ENCODE measurements at regions not wholly inside any gene's neighbourhood (a gene's known extent, or its start where the extent isn't known, plus 50 kb on each side); places are given as distances from the start of the nearest gene placed in this dataset.
A peak's percentile ranks its signal among the peaks of the same experiment; 100 is the strongest.
"Not testable (repeated sequence)": the region's sequence is repeated elsewhere in the genome, so short reads cannot be mapped to it uniquely, and the experiment has no call there.

- Mint-ChIP-seq H3K27ac (no peak overlapping the region), H3K4me1 (no peaks in the 10 kb centered on the region), H3K4me3 (no peak overlapping the region), H3K36me3 (no peaks in the 10 kb centered on the region), H3K27me3 (peaks cover 0 to 5% of the 10 kb centered on the region in 2 donors), H3K9me3 (peaks cover 8 to 12% of the 10 kb centered on the region in 2 donors)
- no peak for ATAC-seq (replicated peaks)
- no peak for DNase-seq
Observed at GRCh38 chr1:5779608-5780323, 212.5 kb downstream of the NPHP4 start.

- DNase-seq (no peak), ATAC-seq (replicated peaks) (no peak)
- no peak overlapping the region for H3K27ac Mint-ChIP-seq
- H3K27me3 Mint-ChIP-seq: peaks cover 5 to 8% of the 10 kb centered on the region in 2 donors
- H3K36me3 Mint-ChIP-seq: no peaks in the 10 kb centered on the region
- peaks cover 8 to 12% of the 10 kb centered on the region in 2 donors for H3K9me3 Mint-ChIP-seq
- H3K4me1 Mint-ChIP-seq: peaks cover 2 to 3% of the 10 kb centered on the region in 2 donors
- no peak overlapping the region for H3K4me3 Mint-ChIP-seq
Observed at GRCh38 chr1:5776035-5776550, 216.1 kb downstream of the NPHP4 start.

GRCh38 chr1:5774019-5774418 lies 218.2 kb downstream of the NPHP4 start:
- Mint-ChIP-seq H3K9me3 (peaks cover 6 to 7% of the 10 kb centered on the region in 2 donors), H3K27me3 (peaks cover 5 to 15% of the 10 kb centered on the region in 2 donors), H3K4me1 (peaks cover 7% of the 10 kb centered on the region in 2 donors), H3K27ac (no peak overlapping the region), H3K36me3 (no peaks in the 10 kb centered on the region), H3K4me3 (no peak overlapping the region)
- ATAC-seq (replicated peaks): no peak
- DNase-seq: no peak

- peaks cover 22 to 26% of the 10 kb centered on the region in 2 donors for H3K27me3 Mint-ChIP-seq
- no peaks in the 10 kb centered on the region for H3K36me3 Mint-ChIP-seq
- peaks cover 7% of the 10 kb centered on the region in 2 donors for H3K4me1 Mint-ChIP-seq
- ATAC-seq (replicated peaks): no peak
- no peak overlapping the region for H3K4me3 Mint-ChIP-seq
- no peak for DNase-seq
- no peaks in the 10 kb centered on the region for H3K9me3 Mint-ChIP-seq
- no peak overlapping the region for H3K27ac Mint-ChIP-seq
Observed at GRCh38 chr1:5771788-5772187, 220.4 kb downstream of the NPHP4 start.

- Mint-ChIP-seq H3K27me3 (peaks cover 28 to 32% of the 10 kb centered on the region in 2 donors), H3K4me3 (no peak overlapping the region), H3K4me1 (peaks cover 7% of the 10 kb centered on the region in 2 donors), H3K36me3 (no peaks in the 10 kb centered on the region), H3K27ac (no peak overlapping the region), H3K9me3 (no peaks in the 10 kb centered on the region)
- peak; percentile 4 for DNase-seq
- ATAC-seq (replicated peaks): peak in 1 of 2 donors; percentile 62
Observed at GRCh38 chr1:5770981-5771765, 221.1 kb downstream of the NPHP4 start.

DNA sequence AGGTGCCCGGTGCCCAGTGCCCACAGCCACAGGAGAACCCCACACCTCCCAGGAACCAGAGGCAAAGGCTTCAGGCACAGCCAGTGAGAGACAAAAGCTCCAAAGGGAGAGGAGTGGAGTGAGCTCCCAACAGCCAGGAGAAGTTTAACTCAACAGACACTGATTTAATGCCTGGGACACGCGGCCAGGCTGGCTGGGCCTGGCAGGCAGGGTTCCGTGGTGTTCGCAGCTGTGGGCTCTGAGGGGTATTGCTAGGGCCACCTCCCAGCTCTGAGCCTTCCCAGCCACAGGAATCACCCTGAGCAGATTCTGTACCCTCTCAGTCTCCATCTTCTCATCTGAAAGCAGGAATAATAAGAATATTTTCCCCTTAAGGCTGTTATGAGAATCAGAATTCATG lies 222.5 kb downstream of the NPHP4 start:
- Mint-ChIP-seq H3K4me1 (peaks cover 7% of the 10 kb centered on the region in 2 donors), H3K9me3 (peaks cover 0 to 3% of the 10 kb centered on the region in 2 donors), H3K4me3 (no peak overlapping the region), H3K36me3 (no peaks in the 10 kb centered on the region), H3K27me3 (peaks cover 36 to 37% of the 10 kb centered on the region in 2 donors), H3K27ac (no peak overlapping the region)
- ATAC-seq (replicated peaks) (no peak), DNase-seq (no peak)

GRCh38 chr1:5769146-5769545 lies 223.1 kb downstream of the NPHP4 start:
- Mint-ChIP-seq H3K4me1 (peaks cover 7% of the 10 kb centered on the region in 2 donors), H3K27ac (no peak overlapping the region), H3K4me3 (no peak overlapping the region), H3K27me3 (peaks cover 35 to 43% of the 10 kb centered on the region in 2 donors), H3K36me3 (no peaks in the 10 kb centered on the region), H3K9me3 (peaks cover under 1 to 4% of the 10 kb centered on the region in 2 donors)
- no peak for DNase-seq
- no peak for ATAC-seq (replicated peaks)

DNA sequence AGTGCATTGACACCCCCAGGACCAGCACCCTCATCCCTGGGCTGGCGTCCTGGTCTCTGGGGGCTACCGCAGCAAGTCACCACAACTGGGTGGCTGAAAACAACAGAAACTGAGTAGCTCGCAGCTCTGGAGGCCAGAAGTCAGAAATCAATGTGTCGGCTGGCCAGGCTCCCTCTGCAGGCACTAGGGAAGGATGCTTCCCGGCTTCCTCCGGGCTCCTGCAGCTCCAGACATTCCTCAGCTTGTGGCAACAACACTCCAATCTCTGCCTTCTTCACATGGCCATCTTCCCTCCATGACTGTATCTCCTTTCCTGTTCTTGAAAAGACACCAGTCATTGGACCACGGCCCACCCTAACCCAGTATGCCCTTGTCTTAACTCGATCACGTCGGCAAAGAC lies 224.2 kb downstream of the NPHP4 start:
- peaks cover 39 to 53% of the 10 kb centered on the region in 2 donors for H3K27me3 Mint-ChIP-seq

GRCh38 chr1:5766996-5767395 lies 225.2 kb downstream of the NPHP4 start:
- Mint-ChIP-seq H3K27me3 (peaks cover 39 to 53% of the 10 kb centered on the region in 2 donors), H3K9me3 (peaks cover 10 to 14% of the 10 kb centered on the region in 2 donors)
- H3K4me3 Mint-ChIP-seq; DNase-seq; ATAC-seq (replicated peaks); H3K4me1 Mint-ChIP-seq; H3K27ac Mint-ChIP-seq; H3K36me3 Mint-ChIP-seq: not testable (repeated sequence)

More for the DNA sequence above, 224.2 kb downstream of the NPHP4 start:
- peaks cover 10 to 13% of the 10 kb centered on the region in 2 donors for H3K9me3 Mint-ChIP-seq
- H3K27ac Mint-ChIP-seq: no peak overlapping the region
- peaks cover 0 to 5% of the 10 kb centered on the region in 2 donors for H3K36me3 Mint-ChIP-seq
- H3K4me1 Mint-ChIP-seq: peaks cover 7% of the 10 kb centered on the region in 2 donors
- no peak overlapping the region for H3K4me3 Mint-ChIP-seq
- no peak for ATAC-seq (replicated peaks)
- DNase-seq: no peak

DNA sequence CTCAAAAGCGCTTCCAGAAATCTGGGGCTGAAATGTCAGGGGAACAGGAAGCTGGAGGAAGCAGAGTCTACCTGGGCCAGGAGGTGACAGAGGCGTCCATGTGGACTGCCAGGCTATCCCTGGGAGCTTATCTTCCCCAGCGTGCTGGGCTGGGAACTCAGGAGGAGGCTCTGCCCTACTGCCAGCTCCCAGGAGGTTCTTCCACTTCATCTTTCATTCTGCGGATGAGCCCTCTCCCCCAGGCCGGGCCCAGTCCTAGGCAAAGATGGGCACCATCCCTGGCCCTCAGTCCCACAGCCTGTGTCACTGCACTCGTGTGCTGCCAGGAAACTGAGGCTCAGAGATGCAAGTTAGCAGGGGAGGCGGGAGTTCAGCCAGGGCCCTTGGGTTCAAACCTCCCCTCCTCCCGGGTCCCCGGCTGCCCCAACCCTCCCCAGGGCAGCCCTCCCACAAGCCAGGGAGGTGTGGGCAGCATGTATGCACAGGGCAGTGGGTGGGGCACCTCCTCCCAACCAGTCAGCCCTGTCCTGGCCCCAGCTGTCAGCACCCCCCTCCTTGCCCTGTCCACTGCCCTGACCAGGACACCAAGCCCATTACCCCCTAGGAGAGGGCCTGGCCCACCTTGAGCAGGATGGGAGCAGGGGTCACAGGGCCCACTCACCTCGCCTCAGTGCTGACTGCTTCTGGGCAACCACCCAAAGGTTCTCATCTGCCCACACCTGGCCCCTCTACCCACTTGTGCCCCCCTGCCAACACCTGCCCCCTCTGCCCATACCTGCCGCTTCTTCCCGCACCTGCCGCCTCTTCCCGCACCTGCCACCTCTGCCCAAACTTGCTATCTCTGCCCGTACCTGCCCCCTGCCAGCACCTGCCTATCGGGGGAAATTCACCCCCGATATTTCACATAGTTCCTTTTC lies 226.0 kb downstream of the NPHP4 start:
- H3K4me3 Mint-ChIP-seq: no peak overlapping the region
- H3K36me3 Mint-ChIP-seq: peaks cover 0 to 5% of the 10 kb centered on the region in 2 donors
- H3K27me3 Mint-ChIP-seq: peaks cover 39 to 53% of the 10 kb centered on the region in 2 donors
- peaks cover 10 to 14% of the 10 kb centered on the region in 2 donors for H3K9me3 Mint-ChIP-seq
- H3K27ac Mint-ChIP-seq: no peak overlapping the region
- no peak for DNase-seq
- peaks cover 7% of the 10 kb centered on the region in 2 donors for H3K4me1 Mint-ChIP-seq
- ATAC-seq (replicated peaks): no peak

- H3K9me3 Mint-ChIP-seq: peaks cover 12 to 15% of the 10 kb centered on the region in 2 donors
- no peak overlapping the region for H3K4me3 Mint-ChIP-seq
- no peak for ATAC-seq (replicated peaks)
- DNase-seq: no peak
- H3K27me3 Mint-ChIP-seq: peaks cover 33 to 53% of the 10 kb centered on the region in 2 donors
- no peak overlapping the region for H3K27ac Mint-ChIP-seq
- H3K36me3 Mint-ChIP-seq: peaks cover 0 to 5% of the 10 kb centered on the region in 2 donors
- H3K4me1 Mint-ChIP-seq: no peaks in the 10 kb centered on the region
Observed at GRCh38 chr1:5765483-5765882, 226.7 kb downstream of the NPHP4 start.

GRCh38 chr1:5764959-5765358 lies 227.3 kb downstream of the NPHP4 start:
- H3K4me1 Mint-ChIP-seq: no peaks in the 10 kb centered on the region
- ATAC-seq (replicated peaks) (no peak), DNase-seq (no peak)
- H3K36me3 Mint-ChIP-seq: peaks cover 0 to 5% of the 10 kb centered on the region in 2 donors
- no peak overlapping the region for H3K4me3 Mint-ChIP-seq
- H3K27me3 Mint-ChIP-seq: peaks cover 35 to 53% of the 10 kb centered on the region in 2 donors
- peaks cover 15 to 18% of the 10 kb centered on the region in 2 donors for H3K9me3 Mint-ChIP-seq
- no peak overlapping the region for H3K27ac Mint-ChIP-seq

DNA sequence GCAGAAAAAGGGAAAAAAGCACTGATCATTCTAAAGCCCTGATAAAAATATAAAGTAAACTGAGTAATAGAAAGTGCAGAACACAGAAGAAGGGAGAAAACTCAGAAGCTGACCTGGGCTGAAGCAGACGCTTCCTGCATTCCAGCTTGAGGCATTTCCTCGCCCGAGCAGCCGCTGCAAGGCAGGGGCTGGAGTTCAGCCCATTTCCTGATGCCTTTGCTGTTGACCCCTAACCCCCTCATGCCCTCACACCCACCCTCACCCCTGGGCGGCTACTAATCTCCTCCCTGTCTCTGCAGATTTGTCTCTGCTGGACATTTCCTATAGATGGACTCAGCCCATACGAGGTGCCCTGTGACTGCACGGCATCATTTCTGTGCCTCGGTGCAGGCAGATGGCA lies 227.8 kb downstream of the NPHP4 start:
- H3K4me1 Mint-ChIP-seq: no peaks in the 10 kb centered on the region
- ATAC-seq (replicated peaks): no peak
- peaks cover 35 to 53% of the 10 kb centered on the region in 2 donors for H3K27me3 Mint-ChIP-seq
- no peak for DNase-seq
- no peak overlapping the region for H3K4me3 Mint-ChIP-seq
- peaks cover 0 to 5% of the 10 kb centered on the region in 2 donors for H3K36me3 Mint-ChIP-seq
- peaks cover 15 to 18% of the 10 kb centered on the region in 2 donors for H3K9me3 Mint-ChIP-seq
- no peak overlapping the region for H3K27ac Mint-ChIP-seq

All from stimulated activated naive B cell treated with anti-CD40 and anti-IgM and Interleukin-4, amounts not matched to agents 10 μg/mL and 1 μg/mL and 100 μg/mL, for 72 hours (primary cell).